Heart left ventricle (tissue), 13 donors: ENCODE measurements at regions not wholly inside any gene's neighbourhood (a gene's known extent, or its start where the extent isn't known, plus 50 kb on each side); places are given as distances from the start of the nearest gene placed in this dataset.

ENCODE experiments used
- CTCF ChIP-seq, 12 donors: fragments of 200-600 bp; sonication (generic) in 4 of 12; IDR thresholded peaks; one replicate each; pipeline versions ENCODE4 v1.5.0 to v1.8.0; 2018 to 2022; ENCODE audit warnings: antibody characterized with exemption in 12 of 12, mild to moderate bottlenecking in 5 of 12
- POLR2A ChIP-seq, 2 donors: fragments of 450-650 bp; IDR thresholded peaks; one replicate each; pipeline ENCODE4 v1.6.1; 2017; ENCODE audit warnings: antibody characterized with exemption in 2 of 2, mild to moderate bottlenecking in 2 of 2, moderate library complexity in 2 of 2
- donor health status: ischemic (EF 13 %, LVEDD 7.1; RV severe dilation, severe dysfunction).
- donor health status: DM: no; HTN: yes; CAD: no.
- donor health status: DM: no; HTN: no; CAD: no.
- donor health status: ischemic (EF 25% LVEDD 6.9; RV normal size, moderate dysfunction).
- donor health status: ischemic (EF 25% LVEDD 5.7; RV mildly dilated, moderate dysfunction).
- donor health status: ischemic (EF 35%, LVEDD 5.7; RV mildly dilated, moderate dysfunction).
- donor health status: nonischemic (EF 11% LVEDD 7.7; RV severe dilation, severe dysfunction).
- donor health status: DM: yes; HTN: yes; CAD: no.
- donor health status: PGD.
- donor health status: ischemic (EF 29% LVEDD 5.4; RV normal size, mild dysfunction).
- donor health status: nonischemic (EF 23%, LVEDD 6.1; RV moderate dilation, normal function).

- TF ChIP-seq POLR2A (IDR thresholded peaks at IDR 0.05) (no peak), CTCF (IDR thresholded peaks at IDR 0.05) (peak in 8 of 12 donors; percentile 11 to 44 (median 31))
Measured at GRCh38 chr5:18281947-18282581, 647.8 kb downstream of the TAF11L14 start.
